NCI-H446 (cell line): ENCODE measurements at regions not wholly inside any gene's neighbourhood (a gene's known extent, or its start where the extent isn't known, plus 50 kb on each side); places are given as distances from the start of the nearest gene placed in this dataset.
"Not testable (repeated sequence)": the region's sequence is repeated elsewhere in the genome, so short reads cannot be mapped to it uniquely, and the experiment has no call there.

Source experiments
- DNase-seq, 2 experiments: peaks; one replicate each; lab custom pipeline; 2025; lab: John Stamatoyannopoulos, UW

GRCh38 chr11:23236826-23237555 lies 376.7 kb upstream of the CCDC179 start:
- DNase-seq, result no peak

- no peak for DNase-seq
Measured at GRCh38 chr11:23252426-23252825, 392.2 kb upstream of the CCDC179 start.

- DNase-seq, result no peak
Measured at GRCh38 chr11:23257088-23257487, 396.8 kb upstream of the CCDC179 start.

- DNase-seq, result no peak
Measured at GRCh38 chr11:23257556-23257955, 397.3 kb upstream of the CCDC179 start.

- DNase-seq, result peak in 1 of 2 experiments; percentile 11
Measured at GRCh38 chr11:23263466-23263865, 403.2 kb upstream of the CCDC179 start.

- DNase-seq, result no peak
Measured at GRCh38 chr11:23272095-23272494, 411.8 kb upstream of the CCDC179 start.

- no peak for DNase-seq
Measured at GRCh38 chr11:23278121-23278520, 417.8 kb upstream of the CCDC179 start.

GRCh38 chr11:23280088-23280487 lies 419.8 kb upstream of the CCDC179 start:
- no peak for DNase-seq

- DNase-seq, result no peak
Measured at GRCh38 chr11:23283666-23284065, 423.4 kb upstream of the CCDC179 start.

GRCh38 chr11:23284631-23285030 lies 424.4 kb upstream of the CCDC179 start:
- DNase-seq, result no peak

- DNase-seq, result no peak
Measured at GRCh38 chr11:23288003-23288783, 427.9 kb upstream of the CCDC179 start.

- no peak for DNase-seq
Measured at GRCh38 chr11:23295241-23295640, 435.0 kb upstream of the CCDC179 start.

- no peak for DNase-seq
Measured at GRCh38 chr11:23308041-23308440, 447.8 kb upstream of the CCDC179 start.

GRCh38 chr11:23310276-23310675 lies 450.0 kb upstream of the CCDC179 start:
- no peak for DNase-seq

GRCh38 chr11:23311986-23312940 lies 452.0 kb upstream of the CCDC179 start:
- DNase-seq, result no peak

- no peak for DNase-seq
Measured at GRCh38 chr11:23313001-23313400, 452.7 kb upstream of the CCDC179 start.

- DNase-seq, result no peak
Measured at GRCh38 chr11:23314162-23314561, 453.9 kb upstream of the CCDC179 start.

- DNase-seq, result no peak
Measured at GRCh38 chr11:23315286-23315685, 455.0 kb upstream of the CCDC179 start.

GRCh38 chr11:23317816-23318215 lies 457.5 kb upstream of the CCDC179 start:
- no peak for DNase-seq

GRCh38 chr11:23318670-23319069 lies 458.4 kb upstream of the CCDC179 start:
- DNase-seq, result no peak

- no peak for DNase-seq
Measured at GRCh38 chr11:23320131-23320530, 459.9 kb upstream of the CCDC179 start.

- DNase-seq, result not testable (repeated sequence)
Measured at GRCh38 chr11:23335586-23335985, 475.3 kb upstream of the CCDC179 start.
